Loucy (cell line): ENCODE measurements at regions not wholly inside any gene's neighbourhood (a gene's known extent, or its start where the extent isn't known, plus 50 kb on each side); places are given as distances from the start of the nearest gene placed in this dataset.

Experiments used
- H2AFZ ChIP-seq: fragments of 200-600 bp; sonication (generic); 2 replicates; pipeline ENCODE4 v1.6.0; 2016; ENCODE audit warnings: antibody characterized with exemption, mild to moderate bottlenecking, low read length, moderate library complexity
- H3F3A ChIP-seq: fragments of 200-600 bp; 2 replicates; pipeline ENCODE4 v1.6.0; 2016; ENCODE audit warnings: antibody characterized with exemption, low read depth, mild to moderate bottlenecking
- H3K27me3 ChIP-seq: fragments of 200-600 bp; sonication (generic); 2 replicates; pipeline ENCODE4 v1.6.1; 2014; ENCODE audit warnings: low read length, mild to moderate bottlenecking; ENCODE audit not compliant: insufficient read depth, poor library complexity, severe bottlenecking
- H3K36me3 ChIP-seq: fragments of 200-600 bp; sonication (generic); 2 replicates; pipeline ENCODE4 v1.6.1; 2016; ENCODE audit warnings: low read length; ENCODE audit not compliant: insufficient read depth
- H3K4me1 ChIP-seq: fragments of 200-600 bp; sonication (generic); 2 replicates; pipeline ENCODE4 v1.5.1; 2014; ENCODE audit warnings: low read length, mild to moderate bottlenecking; ENCODE audit not compliant: insufficient read depth, poor library complexity, severe bottlenecking
- H3K4me2 ChIP-seq: fragments of 200-600 bp; sonication (generic); 2 replicates; pipeline ENCODE4 v1.6.0; 2014; ENCODE audit warnings: antibody characterized with exemption, low read length, low read depth, mild to moderate bottlenecking; ENCODE audit not compliant: poor library complexity, severe bottlenecking
- H3K4me3 ChIP-seq: fragments of 200-600 bp; sonication (generic); 2 replicates; pipeline ENCODE4 v1.5.1; 2014; ENCODE audit warnings: low read length, mild to moderate bottlenecking, mixed read lengths; ENCODE audit not compliant: poor library complexity, severe bottlenecking
- H3K79me2 ChIP-seq: fragments of 200-600 bp; sonication (generic); 2 replicates; pipeline ENCODE4 v1.6.1; 2014; ENCODE audit warnings: low read length; ENCODE audit not compliant: insufficient read depth
- H3K9ac ChIP-seq: fragments of 200-600 bp; sonication (generic); 2 replicates; pipeline ENCODE4 v1.6.0; 2014; ENCODE audit warnings: mild to moderate bottlenecking, low read depth, low read length, moderate library complexity; ENCODE audit not compliant: poor library complexity, severe bottlenecking
- H3K9me2 ChIP-seq: fragments of 200-600 bp; sonication (generic); replicated peaks from 2 replicates; pipeline ENCODE4 v1.6.1; 2016; ENCODE audit warnings: low read depth, low read length, mixed read lengths
- H3K9me3 ChIP-seq: fragments of 200-600 bp; sonication (generic); 2 replicates; pipeline ENCODE4 v1.6.1; 2014; ENCODE audit warnings: mild to moderate bottlenecking, antibody characterized with exemption, low read length, low read depth; ENCODE audit not compliant: insufficient read depth
- H4K20me1 ChIP-seq: fragments of 200-600 bp; sonication (generic); 2 replicates; pipeline ENCODE4 v1.6.0; 2014; ENCODE audit warnings: antibody characterized with exemption, low read length, mild to moderate bottlenecking; ENCODE audit not compliant: insufficient read depth, poor library complexity, severe bottlenecking
- EZH2phosphoT487 ChIP-seq: fragments of 200-600 bp; IDR thresholded peaks from 2 replicates; pipeline ENCODE4 v1.6.1; 2018; ENCODE audit warnings: antibody characterized with exemption, mild to moderate bottlenecking, moderate library complexity, borderline replicate concordance
- TF ChIP-seq, protein P1 (sequence below): fragments of 200-600 bp; sonication (generic); conservative IDR thresholded peaks from 2 replicates; pipeline ENCODE4 v1.5.1; 2014; ENCODE audit warnings: mild to moderate bottlenecking, antibody characterized with exemption, low read length

DNA sequence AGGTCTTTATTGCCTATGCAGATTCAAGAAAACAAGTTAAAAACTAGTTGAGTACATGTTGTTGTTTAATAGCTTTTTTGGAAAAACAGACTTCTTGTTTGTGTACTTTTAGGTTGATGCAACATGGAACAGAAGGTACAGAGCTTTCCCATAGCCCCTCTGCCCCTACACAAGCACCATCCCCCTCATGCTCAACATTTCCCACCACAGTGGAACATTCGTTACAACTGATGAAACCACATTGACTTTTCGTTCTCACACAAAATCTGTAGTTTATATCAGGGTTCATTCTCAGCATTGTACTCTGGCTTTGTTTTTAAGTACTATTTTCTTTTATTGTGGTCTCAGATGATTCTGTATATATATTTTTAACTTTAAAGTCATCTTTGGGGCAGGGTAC is 1054.6 kb downstream of the NTRK3 start:
- TF ChIP-seq EZH2phosphoT487 = no peak
- TF ChIP-seq, protein P1, sequence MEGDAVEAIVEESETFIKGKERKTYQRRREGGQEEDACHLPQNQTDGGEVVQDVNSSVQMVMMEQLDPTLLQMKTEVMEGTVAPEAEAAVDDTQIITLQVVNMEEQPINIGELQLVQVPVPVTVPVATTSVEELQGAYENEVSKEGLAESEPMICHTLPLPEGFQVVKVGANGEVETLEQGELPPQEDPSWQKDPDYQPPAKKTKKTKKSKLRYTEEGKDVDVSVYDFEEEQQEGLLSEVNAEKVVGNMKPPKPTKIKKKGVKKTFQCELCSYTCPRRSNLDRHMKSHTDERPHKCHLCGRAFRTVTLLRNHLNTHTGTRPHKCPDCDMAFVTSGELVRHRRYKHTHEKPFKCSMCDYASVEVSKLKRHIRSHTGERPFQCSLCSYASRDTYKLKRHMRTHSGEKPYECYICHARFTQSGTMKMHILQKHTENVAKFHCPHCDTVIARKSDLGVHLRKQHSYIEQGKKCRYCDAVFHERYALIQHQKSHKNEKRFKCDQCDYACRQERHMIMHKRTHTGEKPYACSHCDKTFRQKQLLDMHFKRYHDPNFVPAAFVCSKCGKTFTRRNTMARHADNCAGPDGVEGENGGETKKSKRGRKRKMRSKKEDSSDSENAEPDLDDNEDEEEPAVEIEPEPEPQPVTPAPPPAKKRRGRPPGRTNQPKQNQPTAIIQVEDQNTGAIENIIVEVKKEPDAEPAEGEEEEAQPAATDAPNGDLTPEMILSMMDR = no peak
- Histone ChIP-seq H3K9me2 (no peaks in the 10 kb centered on the region), H2AFZ (no peak overlapping the region), H3K9ac (no peak overlapping the region), H3K4me2 (no peak overlapping the region), H3F3A (no peaks in the 10 kb centered on the region), H4K20me1 (no peaks in the 10 kb centered on the region), H3K79me2 (no peaks in the 10 kb centered on the region), H3K36me3 (no peaks in the 10 kb centered on the region), H3K9me3 (no peaks in the 10 kb centered on the region), H3K27me3 (no peaks in the 10 kb centered on the region), H3K4me1 (no peaks in the 10 kb centered on the region), H3K4me3 (no peak overlapping the region)

DNA sequence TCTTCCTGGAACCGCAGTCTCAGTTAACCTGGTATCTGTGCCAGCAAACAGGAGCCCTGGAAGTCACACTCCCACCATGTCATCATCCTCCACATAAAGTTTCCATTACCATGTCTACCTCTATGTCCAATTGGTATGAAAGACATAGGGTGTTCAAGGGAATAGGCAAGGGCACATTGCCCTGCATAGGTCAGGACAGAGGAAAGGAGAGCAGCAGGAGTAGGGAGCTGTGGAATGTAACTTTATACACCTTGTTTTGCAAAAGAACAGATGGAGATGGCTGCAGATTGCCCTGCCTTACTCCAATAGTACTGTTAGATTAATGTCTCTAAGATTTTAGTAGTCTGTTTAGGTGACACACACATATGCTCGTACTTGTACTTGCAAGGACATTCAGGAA is 1056.4 kb downstream of the NTRK3 start:
- H3K4me3 ChIP-seq = no peak overlapping the region
- H3K9ac ChIP-seq = no peak overlapping the region
- H4K20me1 ChIP-seq = no peaks in the 10 kb centered on the region
- no peaks in the 10 kb centered on the region for H3K27me3 ChIP-seq
- no peaks in the 10 kb centered on the region for H3K79me2 ChIP-seq
- no peak for TF ChIP-seq EZH2phosphoT487
- TF ChIP-seq, protein P1 = no peak
- no peak overlapping the region for H3K4me2 ChIP-seq
- no peaks in the 10 kb centered on the region for H3K9me2 ChIP-seq
- H3K36me3 ChIP-seq = no peaks in the 10 kb centered on the region
- H2AFZ ChIP-seq = no peak overlapping the region
- no peaks in the 10 kb centered on the region for H3K4me1 ChIP-seq
- no peaks in the 10 kb centered on the region for H3K9me3 ChIP-seq
- no peaks in the 10 kb centered on the region for H3F3A ChIP-seq

DNA sequence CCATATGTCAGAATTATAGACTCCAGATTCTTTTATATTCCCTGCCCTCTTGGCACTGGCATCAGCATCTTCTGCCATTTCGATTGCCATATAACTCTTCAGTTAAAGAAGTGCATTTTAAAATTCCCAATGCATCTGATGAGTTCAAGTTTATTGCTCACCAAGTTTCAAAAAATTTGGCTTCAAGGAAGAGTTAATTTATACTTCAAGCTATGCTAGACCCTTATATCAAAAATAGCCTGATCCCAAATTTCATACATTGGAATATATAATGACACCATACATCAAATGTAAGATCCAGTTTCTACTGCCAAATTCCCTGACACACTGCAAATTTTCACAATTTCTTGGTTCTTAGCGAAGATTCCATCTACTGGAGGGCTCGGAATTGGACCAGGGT is 1058.6 kb downstream of the NTRK3 start:
- Histone ChIP-seq H3K27me3 (no peaks in the 10 kb centered on the region), H4K20me1 (no peaks in the 10 kb centered on the region), H2AFZ (no peak overlapping the region), H3K9me2 (no peaks in the 10 kb centered on the region), H3K4me1 (no peaks in the 10 kb centered on the region), H3K79me2 (no peaks in the 10 kb centered on the region), H3F3A (no peaks in the 10 kb centered on the region), H3K9ac (no peak overlapping the region), H3K4me2 (no peak overlapping the region), H3K9me3 (no peaks in the 10 kb centered on the region), H3K4me3 (no peak overlapping the region), H3K36me3 (no peaks in the 10 kb centered on the region)
- no peak for TF ChIP-seq EZH2phosphoT487
- TF ChIP-seq, protein P1 = no peak
